HS-27A (cell line): ENCODE measurements at regions not wholly inside any gene's neighbourhood (a gene's known extent, or its start where the extent isn't known, plus 50 kb on each side); places are given as distances from the start of the nearest gene placed in this dataset.
"Not testable (repeated sequence)": the region's sequence is repeated elsewhere in the genome, so short reads cannot be mapped to it uniquely, and the experiment has no call there.

Source experiments
- DNase-seq: peaks from one replicate; pipeline ENCODE4 v3.0.0-alpha.2; 2012; ENCODE audit warnings: low read depth, missing footprints

DNA sequence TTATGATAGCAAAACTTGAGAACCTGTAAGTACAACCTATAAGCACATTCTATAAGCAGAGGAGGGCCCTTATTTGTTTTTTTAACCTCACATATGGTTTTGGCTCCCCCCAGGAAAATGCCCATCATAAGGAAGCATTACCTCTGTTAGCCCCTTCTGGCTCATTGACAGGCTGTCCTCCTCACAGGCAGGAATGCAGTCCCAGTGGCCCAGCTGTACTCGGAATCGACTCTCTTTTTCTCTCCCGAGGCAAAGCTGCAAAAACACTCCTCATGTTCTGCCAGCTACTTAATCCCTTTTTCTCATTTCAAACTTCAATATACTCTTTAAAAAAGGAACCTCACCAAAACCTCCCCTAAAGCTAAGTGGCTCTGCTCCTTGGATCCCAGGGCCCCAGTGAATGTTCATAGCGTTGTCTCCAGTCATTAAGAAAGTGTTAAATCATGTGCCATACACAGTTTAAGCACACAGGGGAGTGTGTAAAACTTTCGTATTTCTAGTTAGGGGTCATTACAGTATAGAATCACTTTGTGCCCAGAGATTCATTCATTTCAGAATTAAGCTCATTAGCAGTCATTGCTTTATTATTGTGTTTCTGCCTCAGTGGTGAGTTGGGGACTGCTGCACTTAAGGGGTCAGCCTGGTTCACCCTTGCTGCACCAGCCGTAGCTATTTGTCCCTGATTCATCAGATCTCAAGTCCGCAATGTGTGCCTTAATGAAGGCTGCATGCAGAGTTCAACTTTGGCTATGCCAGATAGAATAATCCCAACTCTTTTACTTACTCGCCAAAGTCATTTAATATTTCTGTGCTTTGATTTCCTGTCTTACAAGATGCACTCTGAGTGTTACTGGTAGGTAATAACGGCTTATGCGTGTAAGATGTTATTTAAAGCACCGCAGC, 57.6 kb downstream of the JRKL start:
- DNase-seq, result no peak

GRCh38 chr11:96448225-96448624, 58.4 kb downstream of the JRKL start:
- no peak for DNase-seq

GRCh38 chr11:96456111-96456510, 66.3 kb downstream of the JRKL start:
- no peak for DNase-seq

DNA sequence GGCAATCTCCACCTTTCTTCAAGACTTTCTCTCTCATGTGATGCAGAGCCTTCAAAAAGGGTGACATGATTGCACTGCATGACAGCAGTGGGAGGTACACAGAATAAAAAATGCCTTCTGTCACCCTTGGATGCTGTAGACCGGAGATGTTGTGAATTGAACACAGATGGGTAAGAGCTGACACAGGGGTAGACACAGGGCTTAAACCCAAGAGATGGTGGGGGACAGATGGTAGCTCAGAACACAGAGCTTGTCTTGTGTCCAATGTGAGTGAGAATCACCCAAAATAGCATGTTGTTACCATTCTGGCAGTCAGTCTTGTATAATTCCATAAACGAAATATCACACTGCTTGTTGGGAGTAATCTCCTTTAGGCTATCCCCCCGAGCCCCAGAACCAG, 69.9 kb downstream of the JRKL start:
- DNase-seq, result no peak

DNA sequence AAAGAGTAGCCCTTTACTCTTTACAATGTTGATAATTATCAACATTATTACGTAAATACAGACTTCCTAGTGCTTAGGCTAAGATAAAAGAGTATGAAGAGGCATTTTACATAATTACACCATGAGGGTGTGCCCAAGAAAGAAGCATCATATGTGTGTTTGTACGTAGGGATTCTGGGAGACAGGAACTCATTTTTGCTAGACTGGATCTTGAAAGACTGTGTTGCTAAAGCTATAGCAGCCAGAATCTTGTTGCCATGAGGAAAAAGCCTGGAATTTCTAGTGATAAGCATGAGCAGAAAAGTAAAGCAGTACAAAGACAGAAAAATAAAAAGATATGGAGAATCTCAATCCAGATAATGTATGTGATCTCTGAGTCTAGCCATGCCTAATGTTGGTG, 72.1 kb downstream of the JRKL start:
- DNase-seq, result no peak

GRCh38 chr11:96464700-96465307, 75.0 kb downstream of the JRKL start:
- DNase-seq, result peak; percentile 45

DNA sequence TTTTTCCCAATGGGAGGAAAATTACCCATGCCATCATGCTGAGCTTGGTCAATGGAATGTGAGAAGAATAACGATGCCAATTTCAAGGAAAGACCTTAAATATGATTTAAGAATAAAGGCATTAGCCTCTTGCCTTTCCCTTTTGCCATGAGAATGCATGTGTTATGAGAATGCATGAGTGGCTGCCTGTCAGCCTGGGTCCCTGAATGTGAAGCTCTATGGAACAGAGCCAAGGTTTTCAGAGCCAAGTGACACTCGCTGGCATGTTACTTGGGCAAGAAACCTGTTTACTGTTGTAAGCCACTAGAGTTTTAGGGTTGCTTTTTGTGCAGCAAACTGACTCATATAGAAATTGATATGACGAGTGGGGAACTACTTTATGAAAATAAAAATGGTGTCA, 75.7 kb downstream of the JRKL start:
- no peak for DNase-seq

DNA sequence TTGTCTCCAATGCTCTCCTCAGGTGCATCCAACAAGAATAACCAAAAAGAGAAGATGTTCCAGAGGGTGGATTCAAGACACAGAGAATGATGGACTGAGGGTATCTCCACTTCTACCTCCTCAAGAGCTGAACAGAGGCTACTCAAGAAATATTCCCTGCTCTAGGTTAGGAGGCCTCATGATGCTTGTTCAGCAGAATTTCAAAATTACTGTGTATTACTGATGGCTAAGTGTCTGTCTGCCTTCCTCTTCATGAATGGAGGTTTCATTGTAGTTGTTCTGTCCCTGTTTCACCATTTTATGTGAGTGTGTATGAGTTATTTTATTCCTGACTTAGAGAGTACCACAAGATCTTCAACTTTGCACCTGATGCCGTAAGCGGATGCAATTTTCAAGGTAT, 76.8 kb downstream of the JRKL start:
- DNase-seq, result no peak

DNA sequence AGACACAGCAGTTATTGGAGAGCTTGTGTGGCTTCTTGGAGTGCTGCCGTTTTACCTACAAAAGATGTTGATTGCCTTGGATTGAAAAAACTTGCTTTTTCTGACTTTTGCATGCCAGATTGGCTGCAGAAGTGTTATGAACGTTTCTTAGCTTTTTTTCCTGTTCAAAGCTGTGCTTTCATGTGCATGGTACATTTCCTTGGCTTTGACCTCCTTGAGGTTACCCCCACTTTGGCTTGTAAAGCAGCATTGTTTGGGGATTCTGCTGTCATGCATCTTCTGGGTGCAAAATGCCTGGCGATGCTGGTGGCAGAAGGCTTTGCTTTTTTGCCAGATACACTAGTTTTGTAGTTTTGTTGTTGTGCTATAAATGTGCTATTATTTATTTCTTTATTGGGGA, 80.0 kb downstream of the JRKL start:
- DNase-seq, result no peak

DNA sequence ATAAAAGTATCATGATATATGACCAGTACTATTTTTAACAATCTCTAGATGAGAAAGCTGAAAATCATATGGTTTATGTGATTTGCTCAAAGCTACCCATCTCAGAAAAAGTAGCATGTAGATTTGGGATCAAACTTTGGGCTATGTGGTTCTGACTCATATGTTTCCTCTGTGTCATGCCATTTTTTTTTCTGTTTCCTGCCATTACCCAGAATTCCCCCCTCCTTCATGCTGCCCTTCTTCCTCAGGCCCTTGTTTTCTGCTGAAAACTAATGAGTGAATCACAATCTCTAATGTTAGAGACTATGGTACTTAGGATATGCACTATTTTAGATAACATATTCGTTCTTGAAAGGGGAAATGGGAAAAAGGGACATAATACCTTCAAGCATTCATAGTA, 80.7 kb downstream of the JRKL start:
- no peak for DNase-seq

GRCh38 chr11:96472085-96472484, 82.3 kb downstream of the JRKL start:
- DNase-seq, result no peak

DNA sequence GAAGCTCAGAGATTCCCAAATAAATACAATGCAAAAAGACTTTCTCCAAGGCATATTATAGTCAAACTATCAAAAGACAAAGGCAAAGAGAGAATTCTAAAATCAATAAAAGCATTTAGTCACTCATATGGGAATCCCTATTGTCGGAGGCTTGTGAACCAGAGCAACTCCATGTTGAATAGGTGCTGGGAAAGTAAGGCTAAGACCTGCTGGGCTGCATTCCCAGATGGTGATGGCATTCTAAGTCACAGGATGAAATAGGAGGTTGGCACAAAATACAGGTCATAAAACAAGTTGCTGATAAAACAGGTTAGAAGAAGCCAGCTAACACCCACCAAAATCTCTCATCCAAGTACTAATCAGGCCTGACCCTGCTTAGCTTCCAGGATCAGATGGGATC, 84.5 kb downstream of the JRKL start:
- DNase-seq, result no peak

GRCh38 chr11:96481204-96481603, 91.4 kb downstream of the JRKL start:
- no peak for DNase-seq

DNA sequence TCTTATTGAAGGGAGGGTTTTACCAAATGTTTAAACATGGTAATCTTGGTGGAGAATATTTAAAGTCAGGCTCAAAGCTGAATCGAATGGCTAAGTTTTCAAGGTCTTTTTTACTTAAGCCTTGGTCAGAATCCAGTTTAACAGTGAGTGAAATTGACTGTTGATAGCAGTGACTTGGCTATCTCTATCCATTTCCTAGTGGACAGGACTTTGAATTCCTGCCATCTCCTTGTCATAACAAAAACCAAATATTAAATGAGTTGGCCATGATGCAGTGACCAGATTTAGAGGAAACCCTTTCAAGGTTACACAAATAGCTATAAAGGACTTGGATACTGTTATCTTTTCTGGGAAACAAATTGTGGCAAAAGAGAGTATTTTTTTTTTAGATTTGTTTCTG, 92.0 kb downstream of the JRKL start:
- DNase-seq, result no peak

GRCh38 chr11:96482193-96482592, 92.4 kb downstream of the JRKL start:
- DNase-seq, result no peak

DNA sequence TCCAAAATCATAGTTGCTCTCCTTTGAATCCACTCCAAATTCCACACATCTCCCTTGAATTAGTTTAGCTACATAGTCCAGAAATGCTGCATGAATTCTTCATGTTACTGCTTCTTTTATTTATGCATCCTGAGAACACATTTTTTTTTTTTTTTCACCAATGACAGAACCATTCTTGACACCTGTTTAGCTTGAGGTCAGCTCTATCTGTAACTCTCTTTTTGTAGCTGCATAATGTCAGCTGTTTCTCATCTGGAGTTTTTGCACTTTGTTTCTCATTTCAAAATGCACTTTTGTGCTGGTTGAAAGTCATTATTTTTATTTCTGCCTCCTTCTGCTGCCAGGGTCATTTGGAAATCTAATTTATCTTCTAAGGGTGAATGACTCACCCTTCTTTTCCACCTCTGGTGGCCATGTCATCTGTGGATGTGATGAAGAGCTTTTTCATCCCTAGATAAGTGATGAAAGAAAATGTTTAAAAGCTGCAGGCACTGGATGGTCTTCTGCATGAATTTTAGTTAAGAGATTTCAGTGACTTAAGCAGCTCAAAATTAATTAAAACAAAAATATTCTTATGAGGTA, 93.7 kb downstream of the JRKL start:
- DNase-seq, result no peak

DNA sequence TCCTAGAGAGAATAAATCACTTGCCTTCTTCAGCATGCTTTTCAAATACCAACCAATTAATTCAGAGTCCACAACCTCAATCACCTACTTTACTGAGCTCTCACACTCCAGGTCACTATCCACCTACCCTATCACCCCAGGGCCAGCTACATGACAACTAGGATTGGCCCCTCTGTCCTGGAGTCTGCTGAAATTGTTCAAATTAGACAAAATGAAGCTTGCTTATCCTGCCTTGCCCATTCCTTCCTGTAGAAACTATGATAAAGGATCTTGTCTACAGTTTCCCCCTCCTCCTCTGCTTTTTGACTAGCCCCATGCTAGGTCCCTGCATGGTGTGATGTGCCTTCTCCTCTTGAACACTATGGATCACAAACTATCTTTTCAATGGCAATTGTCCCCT, 94.5 kb downstream of the JRKL start:
- no peak for DNase-seq

DNA sequence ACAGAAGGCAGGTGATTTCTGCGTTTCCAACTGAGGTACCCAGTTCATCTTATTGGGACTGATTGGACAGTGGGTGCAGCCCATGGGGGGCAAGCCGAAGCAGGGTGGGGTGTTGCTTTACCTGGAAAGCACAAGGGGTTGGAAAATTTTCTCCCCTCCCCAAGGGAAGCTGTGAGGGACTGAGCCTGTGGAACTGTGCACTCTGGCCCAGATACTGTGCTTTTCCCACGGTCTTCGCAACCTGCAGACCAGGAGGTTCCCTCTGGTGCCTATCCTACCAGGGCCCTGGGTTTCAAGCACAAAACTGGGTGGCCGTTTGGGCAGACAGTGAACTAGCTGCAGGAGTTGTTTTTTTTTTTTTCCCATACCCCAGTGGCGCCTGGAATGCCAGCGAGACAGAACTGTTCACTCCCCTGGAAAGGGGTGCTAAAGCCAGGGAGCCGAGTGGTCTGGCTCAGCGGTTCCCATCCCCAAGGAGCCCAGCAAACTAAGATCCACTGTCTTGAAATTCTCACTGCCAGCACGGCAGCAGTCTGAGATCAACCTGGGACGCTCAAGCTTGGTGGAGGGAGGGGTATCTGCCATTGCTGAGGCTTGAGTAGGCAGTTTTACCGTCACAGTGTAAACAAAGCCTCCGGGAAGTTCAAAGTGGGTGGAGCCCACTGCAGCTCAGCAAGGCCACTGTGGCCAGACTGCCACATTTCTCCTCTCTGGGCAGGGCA, 97.2 kb downstream of the JRKL start:
- peak; percentile 36 for DNase-seq

- not testable (repeated sequence) for DNase-seq
These were observed 99.1 kb downstream of the JRKL start for GRCh38 chr11:96488911-96489310.

GRCh38 chr11:96500440-96500839, 110.6 kb downstream of the JRKL start:
- DNase-seq, result no peak

- DNase-seq, result no peak
These were observed 116.2 kb downstream of the JRKL start for GRCh38 chr11:96506041-96506440.

DNA sequence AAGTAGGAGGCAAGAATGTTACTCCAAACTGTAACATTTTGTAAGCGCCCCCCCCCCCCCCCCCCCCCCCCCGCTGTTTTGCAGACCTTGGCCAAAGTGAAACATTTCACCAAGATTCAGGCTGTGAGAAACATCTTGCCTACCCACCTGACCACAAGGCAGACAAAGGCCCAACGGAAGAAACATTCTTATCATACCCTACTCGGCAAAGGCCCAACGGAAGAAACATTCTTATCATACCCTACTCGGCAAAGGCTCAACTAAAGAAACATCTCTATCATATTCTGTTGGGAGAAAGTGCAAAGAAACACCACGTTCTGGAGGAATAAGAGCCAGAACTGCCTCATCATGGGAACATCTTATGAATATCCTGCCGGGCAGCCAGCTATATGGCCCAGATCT, 117.1 kb downstream of the JRKL start:
- no peak for DNase-seq

- DNase-seq, result no peak
These were observed 119.0 kb downstream of the JRKL start for GRCh38 chr11:96508861-96509260.
